HG02588 (cell line): ENCODE measurements at regions not wholly inside any gene's neighbourhood (a gene's known extent, or its start where the extent isn't known, plus 50 kb on each side); places are given as distances from the start of the nearest gene placed in this dataset.
"Not testable (repeated sequence)": the region's sequence is repeated elsewhere in the genome, so short reads cannot be mapped to it uniquely, and the experiment has no call there.

Experiments used
- ATAC-seq: cut with Tn5 transposase; IDR thresholded peaks from one replicate; pipeline ENCODE4 v1.9.1; 2021; ENCODE audit warnings: mild to moderate bottlenecking, moderate library complexity; ENCODE audit not compliant: unreplicated experiment

DNA sequence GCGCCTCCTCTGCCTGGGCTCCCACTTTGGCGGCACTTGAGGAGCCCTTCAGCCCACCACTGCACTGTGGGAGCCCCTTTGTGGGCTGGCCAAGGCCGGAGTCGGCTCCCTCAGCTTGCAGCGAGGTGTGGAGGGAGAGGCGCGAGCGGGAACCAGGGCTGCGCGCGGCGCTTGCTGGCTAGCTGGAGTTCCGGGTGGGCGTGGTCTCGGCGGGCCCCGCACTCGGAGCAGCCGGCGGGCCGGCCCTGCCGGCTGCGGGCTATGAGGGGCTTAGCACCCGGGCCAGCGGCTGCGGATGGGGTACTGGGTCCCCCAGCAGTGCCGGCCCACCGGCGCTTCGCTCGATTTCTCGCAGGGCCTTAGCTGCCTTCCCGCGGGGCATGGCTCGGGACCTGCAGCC is 344.5 kb downstream of the NYAP2 start:
- ATAC-seq = not testable (repeated sequence)

DNA sequence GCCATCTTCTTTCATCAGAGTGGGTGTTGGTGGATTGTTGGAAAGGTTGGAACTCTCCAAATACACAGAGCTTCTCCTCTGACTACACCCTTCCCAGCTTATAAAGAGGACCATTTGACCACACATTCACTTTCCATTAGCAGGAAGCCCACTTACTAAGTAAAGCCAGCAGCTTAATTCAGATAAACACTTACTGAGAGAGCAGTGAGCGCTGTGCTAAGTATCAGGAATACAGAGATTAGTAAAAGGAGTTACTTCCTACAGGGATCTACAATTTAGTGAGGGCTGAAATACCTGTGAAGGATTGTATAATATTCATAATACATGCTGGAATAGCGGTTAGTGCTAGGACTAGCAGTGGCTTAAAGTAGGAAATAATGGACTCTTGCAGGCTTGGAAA is 343.0 kb downstream of the NYAP2 start:
- ATAC-seq = no peak

DNA sequence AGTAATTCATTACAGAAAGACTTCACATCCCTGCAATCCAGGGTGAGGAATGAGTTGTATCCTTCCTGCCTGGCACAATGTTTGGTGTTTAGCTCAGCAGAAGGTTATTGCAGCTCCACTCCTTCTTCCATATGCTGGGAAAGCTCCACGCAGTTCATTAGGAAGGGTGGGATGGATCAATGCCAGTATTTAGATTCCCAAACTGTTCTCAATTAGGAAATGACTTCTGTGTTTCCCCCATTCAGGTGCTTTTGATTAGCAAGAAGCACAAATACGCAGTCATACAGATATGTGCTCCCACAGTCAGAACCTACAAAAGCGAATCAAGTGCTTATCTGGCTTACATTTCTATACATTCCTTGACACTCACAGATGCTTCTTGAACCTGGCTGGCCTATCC is 340.6 kb downstream of the NYAP2 start:
- no peak for ATAC-seq

DNA sequence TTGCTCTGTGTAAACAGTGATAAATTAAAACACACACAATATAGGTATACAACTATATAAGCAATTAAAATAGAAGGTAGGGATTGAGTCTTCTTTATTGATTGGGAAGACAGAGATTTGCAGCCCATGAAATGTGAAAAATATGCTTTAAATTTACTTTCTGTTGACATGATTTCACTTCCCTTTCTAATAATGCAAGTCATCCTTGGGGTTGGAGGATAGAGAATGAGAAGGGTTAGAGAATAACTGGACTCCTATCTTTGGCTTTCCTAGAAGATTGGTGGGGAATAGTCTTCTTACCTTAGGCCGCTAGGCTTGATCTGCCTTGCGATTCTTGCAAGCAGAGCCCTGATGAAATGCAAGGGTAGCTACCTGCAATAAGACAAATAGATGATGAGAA is 339.8 kb downstream of the NYAP2 start:
- no peak for ATAC-seq

DNA sequence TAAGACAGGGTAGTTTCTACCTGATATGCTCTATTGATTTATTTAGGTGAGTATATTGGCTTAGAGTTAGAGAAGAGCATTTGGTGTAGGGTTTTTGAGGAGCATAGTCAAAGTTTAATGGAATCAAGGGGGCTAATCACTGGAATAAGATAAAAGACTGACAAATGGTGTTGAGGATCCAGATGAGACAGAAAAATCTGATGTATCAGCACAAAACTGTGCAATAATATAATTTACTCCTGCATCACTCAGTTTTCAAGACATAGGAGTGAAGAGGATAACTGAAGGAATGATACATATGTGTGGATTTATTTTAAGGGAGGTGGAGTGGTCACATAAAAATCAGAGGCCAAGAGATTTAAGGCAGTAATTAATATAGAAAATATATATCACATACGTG is 339.2 kb downstream of the NYAP2 start:
- ATAC-seq = no peak

DNA sequence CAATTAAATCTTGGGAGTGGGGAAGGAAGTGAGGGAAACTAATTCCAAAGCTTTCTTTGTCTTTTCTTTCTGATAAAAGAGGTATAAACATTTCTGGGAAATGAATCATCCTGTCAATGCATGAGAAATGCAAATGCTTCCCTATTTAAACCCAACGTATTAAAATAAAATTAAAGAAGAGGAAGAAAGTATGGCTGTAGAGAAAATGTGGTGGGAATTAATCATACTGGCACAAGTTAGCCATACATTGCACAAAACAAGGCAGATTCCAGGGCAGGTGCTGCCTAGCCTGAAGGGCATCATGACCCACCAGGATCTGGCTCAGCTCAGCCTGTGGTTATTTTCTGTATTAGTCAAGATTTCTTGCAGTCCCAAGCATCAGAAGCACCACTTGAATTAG is 338.0 kb downstream of the NYAP2 start:
- ATAC-seq = no peak

DNA sequence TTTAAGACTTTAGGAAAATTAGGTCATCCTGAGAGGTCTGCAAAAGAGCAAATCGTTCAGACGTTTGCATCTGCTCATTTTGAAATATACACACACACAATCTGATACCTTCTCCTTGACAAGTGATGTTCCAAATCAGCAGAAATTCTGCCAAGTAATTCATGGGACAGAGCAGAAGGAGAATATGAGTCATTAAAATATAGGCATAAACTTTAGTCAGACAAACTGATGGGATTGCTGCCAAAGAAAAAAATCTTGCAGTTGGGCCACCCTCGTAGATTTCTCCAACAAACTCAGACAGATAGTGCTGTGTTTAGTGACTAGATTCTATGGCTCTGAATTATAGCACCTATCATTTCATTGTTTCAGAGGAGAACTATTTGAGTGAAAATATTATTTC is 336.3 kb downstream of the NYAP2 start:
- ATAC-seq = no peak

DNA sequence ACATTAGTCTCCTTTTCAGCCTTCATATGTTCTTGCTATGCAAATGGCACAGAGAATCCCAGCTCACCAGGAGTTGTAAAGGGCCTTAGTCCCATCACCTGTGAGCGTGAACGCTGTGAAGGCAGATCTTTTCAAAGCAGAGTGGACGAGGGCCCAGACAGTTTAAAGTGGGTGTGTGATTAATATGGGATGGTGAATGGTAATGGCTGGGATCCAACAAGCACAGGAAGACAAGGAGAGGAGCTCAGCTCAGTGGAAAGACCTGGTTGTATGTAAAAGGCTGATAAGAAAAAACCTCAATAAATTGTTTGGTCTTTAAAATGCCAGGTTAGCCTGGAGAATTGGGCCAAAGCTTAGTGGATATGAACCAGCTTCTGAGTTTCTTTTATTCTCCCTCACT is 326.2 kb downstream of the NYAP2 start:
- ATAC-seq = no peak
